Tibial artery (tissue), 4 donors: ENCODE measurements at regions not wholly inside any gene's neighbourhood (a gene's known extent, or its start where the extent isn't known, plus 50 kb on each side); places are given as distances from the start of the nearest gene placed in this dataset.
A peak's percentile ranks its signal among the peaks of the same experiment; 100 is the strongest.

Experiments
- DNase-seq, 2 donors: peaks; one replicate each; pipeline ENCODE4 v3.0.0-alpha.2; 2019
- H3K27ac ChIP-seq, 2 donors: fragments of 200-600 bp; sonication (generic) in 1 of 2; 1 replicate in 1 of 2; 2 replicates in 1 of 2; pipeline ENCODE4 v1.5.1; 2018 to 2019; ENCODE audit warnings: mild to moderate bottlenecking in 1 of 2
- H3K27me3 ChIP-seq, 2 donors: fragments of 200-600 bp; sonication (generic) in 1 of 2; one replicate each; pipeline versions ENCODE4 v1.5.1 to v1.6.0; 2016 to 2019
- H3K36me3 ChIP-seq, 3 donors: fragments of 200-600 bp; sonication (generic) in 2 of 3; one replicate each; pipeline ENCODE4 v1.5.1; 2016 to 2019; ENCODE audit warnings: mild to moderate bottlenecking in 2 of 3
- H3K4me1 ChIP-seq, 4 donors: fragments of 200-600 bp; sonication (generic) in 2 of 4; 1 replicate in 3 of 4; 2 replicates in 1 of 4; pipeline ENCODE4 v1.5.1; 2016 to 2019
- H3K4me3 ChIP-seq, 2 donors: fragments of 200-600 bp; sonication (generic) in 1 of 2; 1 replicate in 1 of 2; 2 replicates in 1 of 2; pipeline ENCODE4 v1.5.1; 2018 to 2019; ENCODE audit warnings: mild to moderate bottlenecking in 2 of 2
- H3K9me3 ChIP-seq, 3 donors: fragments of 200-600 bp; sonication (generic) in 1 of 3; one replicate each; pipeline ENCODE4 v1.5.1; 2016 to 2019
- CTCF ChIP-seq, 2 experiments: fragments of 200-600 bp in 1 of 2; fragments of 450-650 bp in 1 of 2; IDR thresholded peaks; one replicate each; pipeline ENCODE4 v1.5.1; 2017 to 2019; ENCODE audit warnings: antibody characterized with exemption in 2 of 2, mild to moderate bottlenecking in 1 of 2, moderate library complexity in 1 of 2
- intact Hi-C: fragments of 100-400 bp; cut with DNase I; formaldehyde crosslinking; loops from one replicate; pipeline ENCODE4 v1.15.0; 2023; ENCODE audit warnings: low total_unique reads

GRCh38 chr4:11908205-11908604 is 479.5 kb upstream of the HS3ST1 start:
- Histone ChIP-seq H3K4me3 (no peak overlapping the region), H3K27ac (no peak overlapping the region), H3K9me3 (no peaks in the 10 kb centered on the region), H3K27me3 (no peaks in the 10 kb centered on the region), H3K4me1 (no peaks in the 10 kb centered on the region), H3K36me3 (no peaks in the 10 kb centered on the region)
- TF ChIP-seq CTCF (IDR thresholded peaks at IDR 0.05), result no peak
- no peak for DNase-seq
- intact Hi-C loops, result no loop called here

- intact Hi-C loops, result no loop called here
- no peak overlapping the region for H3K27ac ChIP-seq
- H3K9me3 ChIP-seq, result no peaks in the 10 kb centered on the region
- no peaks in the 10 kb centered on the region for H3K27me3 ChIP-seq
- no peaks in the 10 kb centered on the region for H3K36me3 ChIP-seq
- H3K4me1 ChIP-seq, result no peaks in the 10 kb centered on the region
- TF ChIP-seq CTCF (IDR thresholded peaks at IDR 0.05), result no peak
- no peak overlapping the region for H3K4me3 ChIP-seq
- no peak for DNase-seq
Observed at GRCh38 chr4:11904846-11905739, 476.4 kb upstream of the HS3ST1 start.

- H3K27ac ChIP-seq, result no peak overlapping the region
- no peaks in the 10 kb centered on the region for H3K9me3 ChIP-seq
- no peak for TF ChIP-seq CTCF (IDR thresholded peaks at IDR 0.05)
- H3K36me3 ChIP-seq, result no peaks in the 10 kb centered on the region
- no peaks in the 10 kb centered on the region for H3K4me1 ChIP-seq
- intact Hi-C loops, result no loop called here
- peak in 1 of 2 donors; percentile 51 for DNase-seq
- H3K4me3 ChIP-seq, result no peak overlapping the region
- H3K27me3 ChIP-seq, result no peaks in the 10 kb centered on the region
Observed at GRCh38 chr4:11904117-11904535, 475.4 kb upstream of the HS3ST1 start.

DNA sequence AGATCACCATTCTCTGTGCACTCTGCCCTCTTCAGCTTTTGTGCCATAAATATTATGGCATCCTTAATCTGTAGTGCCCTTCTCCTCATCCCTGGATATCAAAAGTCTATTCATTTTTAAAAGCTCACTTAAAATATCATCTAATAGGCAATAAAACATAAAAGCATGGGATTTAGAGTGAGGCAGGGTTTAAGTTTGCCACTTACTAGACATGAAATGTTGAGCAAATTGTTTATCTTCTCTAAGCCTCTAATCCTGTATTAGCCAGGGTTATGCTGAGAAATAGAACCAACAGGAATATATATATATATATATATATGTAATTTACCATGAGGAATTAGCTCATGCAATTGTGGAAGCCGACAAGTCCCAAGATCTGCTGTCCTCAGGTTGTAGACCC is 472.4 kb upstream of the HS3ST1 start:
- Histone ChIP-seq H3K9me3 (no peaks in the 10 kb centered on the region), H3K27ac (no peak overlapping the region), H3K4me1 (no peaks in the 10 kb centered on the region), H3K36me3 (no peaks in the 10 kb centered on the region), H3K4me3 (no peak overlapping the region), H3K27me3 (no peaks in the 10 kb centered on the region)
- no peak for TF ChIP-seq CTCF (IDR thresholded peaks at IDR 0.05)
- no peak for DNase-seq
- intact Hi-C loops, result no loop called here

DNA sequence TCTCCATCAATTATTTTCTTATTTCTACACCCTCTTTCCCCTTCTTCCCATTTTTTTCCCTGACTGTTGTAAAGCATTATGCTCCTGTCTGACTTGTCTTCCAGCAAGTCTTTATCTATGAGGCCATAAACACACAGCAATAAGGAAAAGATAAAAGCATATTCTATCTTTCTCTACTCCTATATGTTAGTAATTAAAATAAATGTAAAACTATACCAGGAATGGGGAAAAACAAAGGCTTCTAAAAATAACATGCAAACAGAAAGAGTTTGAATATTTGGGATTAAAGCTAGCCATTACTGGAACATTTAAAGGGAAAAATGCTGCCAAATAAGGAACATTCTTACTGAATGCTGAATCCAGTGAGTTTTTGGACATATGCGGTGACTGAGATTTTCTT is 471.7 kb upstream of the HS3ST1 start:
- Histone ChIP-seq H3K4me3 (no peak overlapping the region), H3K36me3 (no peaks in the 10 kb centered on the region), H3K27ac (no peak overlapping the region), H3K9me3 (no peaks in the 10 kb centered on the region), H3K4me1 (no peaks in the 10 kb centered on the region), H3K27me3 (no peaks in the 10 kb centered on the region)
- DNase-seq, result no peak
- intact Hi-C loops, result no loop called here
- no peak for TF ChIP-seq CTCF (IDR thresholded peaks at IDR 0.05)
